IMR-90 (cell line): ENCODE measurements at regions not wholly inside any gene's neighbourhood (a gene's known extent, or its start where the extent isn't known, plus 50 kb on each side); places are given as distances from the start of the nearest gene placed in this dataset.

Experiments
- ATAC-seq: fragments of 200-7000 bp; cut with Tn5 transposase; 2 replicates; pipeline ENCODE4 v1.9.1; 2020; ENCODE audit warnings: low read depth, mild to moderate bottlenecking, moderate library complexity
- BruUV-seq: library from RNA; stranded (reverse); fragments of 400-500 nt; replicated peaks from 2 replicates; lab custom pipeline; 2021; lab: Mats Ljungman, UMichigan
- CTCF ChIA-PET: fragments of 300-600 bp; formaldehyde crosslinking; extraction: SDS; loops from one replicate; lab custom pipeline; 2021; ENCODE audit warnings: antibody characterized with exemption; lab: Yijun Ruan, JAX
- POLR2A ChIA-PET: fragments of 300-600 bp; sonication (Branson Sonifier 250); formaldehyde crosslinking; loops from one replicate; lab custom pipeline; 2022; ENCODE audit warnings: antibody characterized with exemption; ENCODE audit not compliant: unreplicated experiment; lab: Charles Lee
- DNase-seq: peaks from one replicate; pipeline ENCODE4 v3.0.0; 2013
- H2AFZ ChIP-seq: replicated peaks from 2 replicates; pipeline ENCODE3; 2013; ENCODE audit warnings: low read length, mild to moderate bottlenecking; ENCODE audit not compliant: poor library complexity
- H2AK5ac ChIP-seq: 2 replicates; pipeline ENCODE4 v1.6.1; 2013; ENCODE audit warnings: low read depth, low read length, inconsistent platforms
- H2AK9ac ChIP-seq: replicated peaks from 2 replicates; pipeline ENCODE3; 2013; ENCODE audit warnings: mild to moderate bottlenecking, low read depth, low read length, moderate library complexity; ENCODE audit not compliant: poor library complexity
- H2BK120ac ChIP-seq: 2 replicates; pipeline ENCODE4 v1.6.1; 2013; ENCODE audit warnings: low read depth, low read length, inconsistent platforms
- H2BK15ac ChIP-seq: 3 replicates; pipeline ENCODE4 v1.6.1; 2013; ENCODE audit warnings: low read depth, low read length, inconsistent platforms
- H2BK20ac ChIP-seq: 2 replicates; pipeline ENCODE4 v1.6.1; 2013; ENCODE audit warnings: low read depth, mild to moderate bottlenecking, inconsistent platforms, low read length, moderate library complexity
- H2BK5ac ChIP-seq: 2 replicates; pipeline ENCODE4 v1.6.1; 2013; ENCODE audit warnings: mild to moderate bottlenecking, low read depth, low read length, inconsistent platforms; ENCODE audit not compliant: poor library complexity, severe bottlenecking
- H3K14ac ChIP-seq: replicated peaks from 2 replicates; pipeline ENCODE4 v1.6.1; 2013; ENCODE audit warnings: low read depth, low read length, inconsistent platforms
- H3K18ac ChIP-seq: 2 replicates; pipeline ENCODE4 v1.6.1; 2013; ENCODE audit warnings: low read depth, low read length, control low read depth
- H3K23ac ChIP-seq: 2 replicates; pipeline ENCODE4 v1.6.1; 2013; ENCODE audit warnings: low read depth, low read length, inconsistent platforms
- H3K27ac ChIP-seq: 2 replicates; pipeline ENCODE4 v1.5.1; 2013; ENCODE audit warnings: mild to moderate bottlenecking, control low read depth, low read length; ENCODE audit not compliant: insufficient read depth
- H3K27me3 ChIP-seq: 2 replicates; pipeline ENCODE4 v1.6.1; 2013; ENCODE audit warnings: low read length; ENCODE audit not compliant: control insufficient read depth, insufficient read depth
- H3K36me3 ChIP-seq: 2 replicates; pipeline ENCODE4 v1.6.1; 2013; ENCODE audit warnings: low read length, mixed read lengths; ENCODE audit not compliant: control insufficient read depth, insufficient read depth
- H3K4ac ChIP-seq: 2 replicates; pipeline ENCODE4 v1.6.1; 2013; ENCODE audit warnings: low read depth, low read length, inconsistent platforms
- H3K4me1 ChIP-seq: 2 replicates; pipeline ENCODE4 v1.6.1; 2013; ENCODE audit warnings: low read length, mixed read lengths; ENCODE audit not compliant: control insufficient read depth, insufficient read depth
- H3K4me2 ChIP-seq: 2 replicates; pipeline ENCODE4 v1.6.1; 2013; ENCODE audit warnings: low read depth, mild to moderate bottlenecking, control low read depth, low read length, moderate library complexity
- H3K4me3 ChIP-seq: 2 replicates; pipeline ENCODE4 v1.5.1; 2013; ENCODE audit warnings: low read depth, mild to moderate bottlenecking, control low read depth, low read length, moderate library complexity; ENCODE audit not compliant: insufficient read depth
- H3K56ac ChIP-seq: 2 replicates; pipeline ENCODE4 v1.6.1; 2013; ENCODE audit warnings: low read length, inconsistent platforms; ENCODE audit not compliant: insufficient read depth; ENCODE audit errors: extremely low read depth
- H3K79me1 ChIP-seq, 2 experiments: 2 replicates each; pipeline ENCODE4 v1.6.1; 2013; ENCODE audit warnings: low read length in 2 of 2, inconsistent platforms in 1 of 2, low read depth in 1 of 2
- H3K9ac ChIP-seq: 2 replicates; pipeline ENCODE4 v1.6.1; 2013; ENCODE audit warnings: low read depth, low read length, control low read depth
- H3K9me1 ChIP-seq: 2 replicates; pipeline ENCODE4 v1.6.1; 2013; ENCODE audit warnings: low read length, inconsistent platforms; ENCODE audit not compliant: insufficient read depth
- H3K9me3 ChIP-seq: 2 replicates; pipeline ENCODE4 v1.6.1; 2013; ENCODE audit warnings: low read length; ENCODE audit not compliant: control insufficient read depth, insufficient read depth
- H4K20me1 ChIP-seq: 2 replicates; pipeline ENCODE4 v1.6.1; 2013; ENCODE audit warnings: low read length, inconsistent platforms; ENCODE audit not compliant: insufficient read depth
- H4K5ac ChIP-seq: 2 replicates; pipeline ENCODE4 v1.6.1; 2013; ENCODE audit warnings: mild to moderate bottlenecking, low read depth, low read length, control low read depth
- H4K8ac ChIP-seq, 2 experiments: 2 replicates each; pipeline ENCODE4 v1.6.1; 2013; ENCODE audit warnings: low read depth in 2 of 2, low read length in 2 of 2, control low read depth in 1 of 2, inconsistent platforms in 1 of 2
- H4K91ac ChIP-seq: 2 replicates; pipeline ENCODE4 v1.6.1; 2013; ENCODE audit warnings: low read depth, low read length, inconsistent platforms; ENCODE audit not compliant: insufficient read depth
- BHLHE40 ChIP-seq: fragments of 150-350 bp; IDR thresholded peaks from 2 replicates; pipeline ENCODE4 v1.6.1; 2016; ENCODE audit warnings: mild to moderate bottlenecking, low read depth, low read length
- CHD1 ChIP-seq: IDR thresholded peaks from 2 replicates; pipeline ENCODE4 v1.6.1; 2012; ENCODE audit warnings: low read depth, low read length, improper control_type of control experiment
- CTCF ChIP-seq: conservative IDR thresholded peaks from 2 replicates; pipeline ENCODE4 v1.5.1; 2012; ENCODE audit warnings: mild to moderate bottlenecking, low read depth, low read length, improper control_type of control experiment
- ELK1 ChIP-seq: fragments of 150-350 bp; IDR thresholded peaks from 2 replicates; pipeline ENCODE4 v1.6.1; 2016; ENCODE audit warnings: low read depth, mild to moderate bottlenecking, low read length, moderate library complexity, borderline replicate concordance
- MAFK ChIP-seq: IDR thresholded peaks from 2 replicates; pipeline ENCODE4 v1.6.1; 2012; ENCODE audit warnings: low read depth, low read length, improper control_type of control experiment
- MXI1 ChIP-seq: IDR thresholded peaks from 2 replicates; pipeline ENCODE4 v1.6.1; 2012; ENCODE audit warnings: low read depth, mild to moderate bottlenecking, low read length, moderate library complexity, borderline replicate concordance
- NFE2L2 ChIP-seq: fragments of 150-350 bp; IDR thresholded peaks from 2 replicates; pipeline ENCODE4 v1.6.1; 2016; ENCODE audit warnings: low read depth, mild to moderate bottlenecking, low read length
- RAD21 ChIP-seq: IDR thresholded peaks from 2 replicates; pipeline ENCODE4 v1.6.1; 2012; ENCODE audit warnings: low read length, improper control_type of control experiment
- RCOR1 ChIP-seq: IDR thresholded peaks from 2 replicates; pipeline ENCODE4 v1.6.1; 2012; ENCODE audit warnings: mild to moderate bottlenecking, low read length, improper control_type of control experiment; ENCODE audit not compliant: insufficient replicate concordance
- RFX5 ChIP-seq: IDR thresholded peaks from 2 replicates; pipeline ENCODE4 v1.8.0; 2012; ENCODE audit warnings: low read depth, mild to moderate bottlenecking, low read length, moderate library complexity
- SMC3 ChIP-seq: fragments of 150-350 bp; IDR thresholded peaks from 2 replicates; pipeline ENCODE4 v1.6.1; 2016; ENCODE audit warnings: low read depth, mild to moderate bottlenecking, antibody characterized with exemption, low read length, moderate library complexity
- USF2 ChIP-seq: fragments of 150-350 bp; IDR thresholded peaks from 2 replicates; pipeline ENCODE4 v1.6.1; 2017; ENCODE audit warnings: mild to moderate bottlenecking, antibody characterized with exemption, low read length, low read depth
- WGBS, 2 experiments: methylation state at CpG; one replicate each; pipeline versions ENCODE4 v1.1.5 to v1.1.7; 2013; ENCODE audit warnings: missing lambda C conversion rate in 2 of 2; ENCODE audit not compliant: insufficient read length in 1 of 2; ENCODE audit errors: extremely low coverage in 2 of 2; 5-methylcytosine and 5-hydroxymethylcytosine counted together
- dilution Hi-C: fragments of 300-500 bp; cut with HindIII; formaldehyde crosslinking; loops from one replicate; pipeline ENCODE4 v1.14.3; 2018; ENCODE audit warnings: low sequenced_read_pairs; ENCODE audit not compliant: unreplicated experiment
- in situ Hi-C: fragments of 300-500 bp; cut with MboI; formaldehyde crosslinking; loops from 3 replicates; pipeline ENCODE4 v1.14.3; 2019; ENCODE audit warnings: low sequenced_read_pairs, inconsistent platforms, mixed read lengths
- intact Hi-C: fragments of 100-400 bp; cut with micrococcal nuclease; formaldehyde crosslinking; loops from 2 replicates; pipeline ENCODE4 v1.10.0; 2022

GRCh38 chr2:79260848-79261247 is 101.3 kb upstream of the REG3A start:
- Histone ChIP-seq H4K20me1 (no peaks in the 10 kb centered on the region), H3K4me2 (no peak overlapping the region), H2AK9ac (no peak overlapping the region), H3K27ac (no peak overlapping the region), H3K9me3 (peaks cover 13% of the 10 kb centered on the region), H3K27me3 (no peaks in the 10 kb centered on the region), H4K5ac (no peak overlapping the region), H2BK120ac (no peak overlapping the region), H4K8ac (no peak overlapping the region), H3K56ac (no peak overlapping the region), H2BK20ac (no peak overlapping the region), H3K4me3 (no peak overlapping the region), H3K79me1 (no peaks in the 10 kb centered on the region), H3K9ac (no peak overlapping the region), H2AFZ (no peak overlapping the region), H3K23ac (no peak overlapping the region), H3K14ac (no peak overlapping the region), H2AK5ac (no peak overlapping the region), H3K4ac (no peak overlapping the region), H3K36me3 (no peaks in the 10 kb centered on the region), H3K4me1 (no peaks in the 10 kb centered on the region), H2BK15ac (no peak overlapping the region), H3K9me1 (no peaks in the 10 kb centered on the region), H3K18ac (no peak overlapping the region), H4K91ac (no peak overlapping the region), H2BK5ac (no peak overlapping the region)
- TF ChIP-seq RAD21: no peak
- TF ChIP-seq USF2: no peak
- TF ChIP-seq MAFK: no peak
- no peak for TF ChIP-seq CTCF
- TF ChIP-seq SMC3: no peak
- no peak for TF ChIP-seq NFE2L2
- no peak for TF ChIP-seq BHLHE40
- no peak for TF ChIP-seq CHD1
- TF ChIP-seq ELK1: no peak
- no peak for TF ChIP-seq RCOR1
- no peak for TF ChIP-seq MXI1
- TF ChIP-seq RFX5: no peak
- dilution Hi-C loops: no loop called here
- no TSS peak for BruUV-seq
- in situ Hi-C loops: no loop called here
- no CpG with 5 or more reads among the region's 2 CpGs for WGBS, 2 experiments
- ATAC-seq (no peak), DNase-seq (no peak)
- intact Hi-C loops: no loop called here
- CTCF ChIA-PET: interaction anchor here (0.6 kb wide), 1 partner anchor 219 kb away, joined by 6 read pairs; no protein-coding TSS in a partner anchor
- POLR2A ChIA-PET: no interaction called here
